ENCODE measurements at regions not wholly inside any gene's neighbourhood (a gene's known extent, or its start where the extent isn't known, plus 50 kb on each side); places are given as distances from the start of the nearest gene placed in this dataset.

- Histone ChIP-seq H3K4me1 (ENCODE audit: control insufficient read depth, insufficient read depth, low read length) (no peaks in the 10 kb centered on the region), H3K36me3 (ENCODE audit: control insufficient read depth, insufficient read depth, low read length) (no peaks in the 10 kb centered on the region), H3K27me3 (ENCODE audit: control insufficient read depth, insufficient read depth, low read length) (no peaks in the 10 kb centered on the region), H3K4me3 (ENCODE audit: low read length) (no peak overlapping the region), H3K9me3 (ENCODE audit: control insufficient read depth, low read depth, low read length) (no peaks in the 10 kb centered on the region), H3K27ac (ENCODE audit: low read length) (no peak overlapping the region)
- DNase-seq, result no peak
- WGBS (ENCODE audit: insufficient coverage, low lambda C conversion rate), result no CpG with 5 or more reads among the region's 5 CpGs
Measured at GRCh38 chr10:43759216-43759615, 110.5 kb upstream of the ZNF32 start.

- H3K36me3 ChIP-seq (ENCODE audit: control insufficient read depth, insufficient read depth, low read length), result no peaks in the 10 kb centered on the region
- no peak for DNase-seq
- H3K27ac ChIP-seq (ENCODE audit: low read length), result no peak overlapping the region
- H3K4me1 ChIP-seq (ENCODE audit: control insufficient read depth, insufficient read depth, low read length), result no peaks in the 10 kb centered on the region
- H3K9me3 ChIP-seq (ENCODE audit: control insufficient read depth, low read depth, low read length), result no peaks in the 10 kb centered on the region
- no peak overlapping the region for H3K4me3 ChIP-seq (ENCODE audit: low read length)
- 57% methylated on average over 2 of the region's 3 CpGs for WGBS (ENCODE audit: insufficient coverage, low lambda C conversion rate)
- no peaks in the 10 kb centered on the region for H3K27me3 ChIP-seq (ENCODE audit: control insufficient read depth, insufficient read depth, low read length)
Measured at GRCh38 chr10:43756341-43756740, 107.7 kb upstream of the ZNF32 start.

- no peak for DNase-seq
- Histone ChIP-seq H3K9me3 (ENCODE audit: control insufficient read depth, low read depth, low read length) (no peaks in the 10 kb centered on the region), H3K4me1 (ENCODE audit: control insufficient read depth, insufficient read depth, low read length) (no peaks in the 10 kb centered on the region), H3K27me3 (ENCODE audit: control insufficient read depth, insufficient read depth, low read length) (no peaks in the 10 kb centered on the region), H3K36me3 (ENCODE audit: control insufficient read depth, insufficient read depth, low read length) (no peaks in the 10 kb centered on the region), H3K27ac (ENCODE audit: low read length) (no peak overlapping the region), H3K4me3 (ENCODE audit: low read length) (no peak overlapping the region)
- WGBS (ENCODE audit: insufficient coverage, low lambda C conversion rate), result 70% methylated on average over 4 of the region's 8 CpGs
Measured at GRCh38 chr10:43754569-43755260, 106.0 kb upstream of the ZNF32 start.

GRCh38 chr10:43753397-43754061, 104.8 kb upstream of the ZNF32 start:
- 67% methylated on average over 1 of the region's 18 CpGs for WGBS (ENCODE audit: insufficient coverage, low lambda C conversion rate)

GRCh38 chr10:43752682-43753081, 104.0 kb upstream of the ZNF32 start:
- no CpG with 5 or more reads among the region's 1 CpG for WGBS (ENCODE audit: insufficient coverage, low lambda C conversion rate)
- Histone ChIP-seq H3K27me3 (ENCODE audit: control insufficient read depth, insufficient read depth, low read length) (no peaks in the 10 kb centered on the region), H3K4me3 (ENCODE audit: low read length) (no peak overlapping the region), H3K36me3 (ENCODE audit: control insufficient read depth, insufficient read depth, low read length) (no peaks in the 10 kb centered on the region), H3K27ac (ENCODE audit: low read length) (no peak overlapping the region), H3K4me1 (ENCODE audit: control insufficient read depth, insufficient read depth, low read length) (no peaks in the 10 kb centered on the region), H3K9me3 (ENCODE audit: control insufficient read depth, low read depth, low read length) (no peaks in the 10 kb centered on the region)
- no peak for DNase-seq

More at GRCh38 chr10:43753397-43754061, 104.8 kb upstream of the ZNF32 start:
- no peak overlapping the region for H3K27ac ChIP-seq (ENCODE audit: low read length)
- H3K9me3 ChIP-seq (ENCODE audit: control insufficient read depth, low read depth, low read length), result no peaks in the 10 kb centered on the region
- H3K4me3 ChIP-seq (ENCODE audit: low read length), result no peak overlapping the region
- DNase-seq, result no peak
- H3K27me3 ChIP-seq (ENCODE audit: control insufficient read depth, insufficient read depth, low read length), result no peaks in the 10 kb centered on the region
- H3K4me1 ChIP-seq (ENCODE audit: control insufficient read depth, insufficient read depth, low read length), result no peaks in the 10 kb centered on the region
- no peaks in the 10 kb centered on the region for H3K36me3 ChIP-seq (ENCODE audit: control insufficient read depth, insufficient read depth, low read length)

GRCh38 chr10:43751646-43752045, 103.0 kb upstream of the ZNF32 start:
- Histone ChIP-seq H3K27me3 (ENCODE audit: control insufficient read depth, insufficient read depth, low read length) (no peaks in the 10 kb centered on the region), H3K9me3 (ENCODE audit: control insufficient read depth, low read depth, low read length) (no peaks in the 10 kb centered on the region), H3K36me3 (ENCODE audit: control insufficient read depth, insufficient read depth, low read length) (no peaks in the 10 kb centered on the region), H3K4me1 (ENCODE audit: control insufficient read depth, insufficient read depth, low read length) (no peaks in the 10 kb centered on the region), H3K4me3 (ENCODE audit: low read length) (no peak overlapping the region), H3K27ac (ENCODE audit: low read length) (no peak overlapping the region)
- DNase-seq, result no peak
- WGBS (ENCODE audit: insufficient coverage, low lambda C conversion rate), result 90% methylated on average over 2 of the region's 5 CpGs

- Histone ChIP-seq H3K27me3 (ENCODE audit: control insufficient read depth, insufficient read depth, low read length) (no peaks in the 10 kb centered on the region), H3K9me3 (ENCODE audit: control insufficient read depth, low read depth, low read length) (no peaks in the 10 kb centered on the region), H3K4me3 (ENCODE audit: low read length) (no peak overlapping the region), H3K27ac (ENCODE audit: low read length) (no peak overlapping the region), H3K4me1 (ENCODE audit: control insufficient read depth, insufficient read depth, low read length) (no peaks in the 10 kb centered on the region), H3K36me3 (ENCODE audit: control insufficient read depth, insufficient read depth, low read length) (no peaks in the 10 kb centered on the region)
- DNase-seq, result no peak
- WGBS (ENCODE audit: insufficient coverage, low lambda C conversion rate), result 90% methylated on average over 2 of the region's 4 CpGs
Measured at GRCh38 chr10:43749940-43750552, 101.4 kb upstream of the ZNF32 start.

- H3K4me1 ChIP-seq (ENCODE audit: control insufficient read depth, insufficient read depth, low read length), result no peaks in the 10 kb centered on the region
- H3K9me3 ChIP-seq (ENCODE audit: control insufficient read depth, low read depth, low read length), result no peaks in the 10 kb centered on the region
- DNase-seq, result no peak
- no peak overlapping the region for H3K4me3 ChIP-seq (ENCODE audit: low read length)
- WGBS (ENCODE audit: insufficient coverage, low lambda C conversion rate), result 100% methylated on average over 1 of the region's 13 CpGs
- H3K36me3 ChIP-seq (ENCODE audit: control insufficient read depth, insufficient read depth, low read length), result no peaks in the 10 kb centered on the region
- no peaks in the 10 kb centered on the region for H3K27me3 ChIP-seq (ENCODE audit: control insufficient read depth, insufficient read depth, low read length)
- no peak overlapping the region for H3K27ac ChIP-seq (ENCODE audit: low read length)
Measured at GRCh38 chr10:43749145-43749576, 100.5 kb upstream of the ZNF32 start.

GRCh38 chr10:43748560-43748959, 99.9 kb upstream of the ZNF32 start:
- H3K27me3 ChIP-seq (ENCODE audit: control insufficient read depth, insufficient read depth, low read length), result no peaks in the 10 kb centered on the region
- H3K9me3 ChIP-seq (ENCODE audit: control insufficient read depth, low read depth, low read length), result no peaks in the 10 kb centered on the region
- no peaks in the 10 kb centered on the region for H3K4me1 ChIP-seq (ENCODE audit: control insufficient read depth, insufficient read depth, low read length)
- WGBS (ENCODE audit: insufficient coverage, low lambda C conversion rate), result no CpG with 5 or more reads among the region's 7 CpGs
- H3K27ac ChIP-seq (ENCODE audit: low read length), result no peak overlapping the region
- DNase-seq, result no peak
- H3K4me3 ChIP-seq (ENCODE audit: low read length), result no peak overlapping the region
- H3K36me3 ChIP-seq (ENCODE audit: control insufficient read depth, insufficient read depth, low read length), result no peaks in the 10 kb centered on the region

GRCh38 chr10:43746906-43747305, 98.2 kb upstream of the ZNF32 start:
- no peaks in the 10 kb centered on the region for H3K9me3 ChIP-seq (ENCODE audit: control insufficient read depth, low read depth, low read length)
- DNase-seq, result no peak
- no peaks in the 10 kb centered on the region for H3K36me3 ChIP-seq (ENCODE audit: control insufficient read depth, insufficient read depth, low read length)
- 80% methylated on average over 1 of the region's 1 CpG for WGBS (ENCODE audit: insufficient coverage, low lambda C conversion rate)
- H3K4me3 ChIP-seq (ENCODE audit: low read length), result no peak overlapping the region
- H3K4me1 ChIP-seq (ENCODE audit: control insufficient read depth, insufficient read depth, low read length), result no peaks in the 10 kb centered on the region
- H3K27ac ChIP-seq (ENCODE audit: low read length), result no peak overlapping the region
- H3K27me3 ChIP-seq (ENCODE audit: control insufficient read depth, insufficient read depth, low read length), result no peaks in the 10 kb centered on the region
